ENCODE measurements at regions not wholly inside any gene's neighbourhood (a gene's known extent, or its start where the extent isn't known, plus 50 kb on each side); places are given as distances from the start of the nearest gene placed in this dataset.

DNA sequence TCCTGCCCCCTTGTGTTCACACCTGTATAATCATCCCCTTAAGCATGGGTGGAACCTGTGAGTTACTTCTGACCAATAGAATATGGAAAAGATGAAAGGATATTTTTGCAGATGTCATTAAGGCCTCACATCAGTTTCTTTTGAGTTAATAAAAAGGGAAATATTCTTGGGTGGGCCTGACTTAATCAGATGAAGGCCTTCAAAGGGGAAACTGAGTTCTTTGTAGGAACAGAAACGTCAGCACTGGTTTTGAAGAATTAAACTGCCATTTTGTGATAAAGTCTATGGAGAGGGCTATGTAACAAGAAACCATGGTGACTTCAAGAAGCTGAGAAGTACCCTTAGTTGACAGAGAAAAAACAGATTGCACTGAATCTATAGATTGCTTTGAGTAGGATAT lies 168.7 kb upstream of the CNTNAP4 start:
- Mint-ChIP-seq H3K27ac (no peak overlapping the region), H3K4me3 (no peak overlapping the region), H3K4me1 (no peaks in the 10 kb centered on the region), H3K36me3 (ENCODE audit: low read depth) (peaks cover 5% of the 10 kb centered on the region; the same call in 2 of the 3 replicates), H3K27me3 (ENCODE audit: insufficient read depth, low read depth, poor library complexity) (peaks cover 3% of the 10 kb centered on the region), H3K9me3 (peaks cover 74% of the 10 kb centered on the region)
- ATAC-seq (no peak), DNase-seq (ENCODE audit: low spot score) (peak; percentile 35)
- no peaks in the 10 kb centered on the region for H4K20me1 ChIP-seq (replicated peaks; ENCODE audit: insufficient read depth)
- H3K27me3 ChIP-seq (ENCODE audit: insufficient read depth) = no peaks in the 10 kb centered on the region
- no peak overlapping the region for H3K27ac ChIP-seq (ENCODE audit: low read depth)
- no peaks in the 10 kb centered on the region for H3K4me1 ChIP-seq (ENCODE audit: insufficient read depth)
- no peaks in the 10 kb centered on the region for H3K9me2 ChIP-seq (ENCODE audit: insufficient read depth)
- no peak overlapping the region for H2AFZ ChIP-seq
- TF ChIP-seq ZNF114 (CRISPR knock-in tag; IDR thresholded peaks at IDR 0.05) = no peak
- TF ChIP-seq, protein P1, sequence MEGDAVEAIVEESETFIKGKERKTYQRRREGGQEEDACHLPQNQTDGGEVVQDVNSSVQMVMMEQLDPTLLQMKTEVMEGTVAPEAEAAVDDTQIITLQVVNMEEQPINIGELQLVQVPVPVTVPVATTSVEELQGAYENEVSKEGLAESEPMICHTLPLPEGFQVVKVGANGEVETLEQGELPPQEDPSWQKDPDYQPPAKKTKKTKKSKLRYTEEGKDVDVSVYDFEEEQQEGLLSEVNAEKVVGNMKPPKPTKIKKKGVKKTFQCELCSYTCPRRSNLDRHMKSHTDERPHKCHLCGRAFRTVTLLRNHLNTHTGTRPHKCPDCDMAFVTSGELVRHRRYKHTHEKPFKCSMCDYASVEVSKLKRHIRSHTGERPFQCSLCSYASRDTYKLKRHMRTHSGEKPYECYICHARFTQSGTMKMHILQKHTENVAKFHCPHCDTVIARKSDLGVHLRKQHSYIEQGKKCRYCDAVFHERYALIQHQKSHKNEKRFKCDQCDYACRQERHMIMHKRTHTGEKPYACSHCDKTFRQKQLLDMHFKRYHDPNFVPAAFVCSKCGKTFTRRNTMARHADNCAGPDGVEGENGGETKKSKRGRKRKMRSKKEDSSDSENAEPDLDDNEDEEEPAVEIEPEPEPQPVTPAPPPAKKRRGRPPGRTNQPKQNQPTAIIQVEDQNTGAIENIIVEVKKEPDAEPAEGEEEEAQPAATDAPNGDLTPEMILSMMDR (conservative IDR thresholded peaks at IDR 0.05; ENCODE audit: low read depth in 2 of 2) = peak; percentile 41 to 45
- H3K4me2 ChIP-seq = no peak overlapping the region
- no peaks in the 10 kb centered on the region for H3K36me3 ChIP-seq (ENCODE audit: insufficient read depth)
- H3K79me2 ChIP-seq (replicated peaks; ENCODE audit: insufficient read depth) = no peaks in the 10 kb centered on the region
- H3K4me3 ChIP-seq = no peak overlapping the region
- no peaks in the 10 kb centered on the region for H3F3A ChIP-seq (replicated peaks; ENCODE audit: low read depth)

DNA sequence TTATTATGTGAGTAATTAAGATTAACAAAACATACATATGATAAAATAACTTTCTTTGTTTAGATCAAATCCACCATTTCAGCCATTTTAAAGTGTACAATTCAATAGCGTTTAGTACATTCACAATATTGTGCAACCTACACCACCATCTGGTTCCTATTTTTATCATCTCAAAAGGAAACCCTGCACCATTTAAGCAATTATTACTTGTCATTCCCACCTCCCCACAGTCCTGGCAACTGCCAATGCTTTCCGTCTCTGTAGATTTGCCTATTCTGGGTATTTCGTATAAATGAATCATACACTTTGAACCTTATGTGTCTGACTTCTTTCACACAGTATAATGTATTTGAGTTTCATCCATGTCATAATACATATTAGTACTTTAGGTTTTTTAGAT lies 162.5 kb upstream of the CNTNAP4 start:
- Mint-ChIP-seq H3K9me3 (peaks cover 67% of the 10 kb centered on the region), H3K4me1 (no peaks in the 10 kb centered on the region), H3K27ac (no peak overlapping the region), H3K36me3 (ENCODE audit: low read depth) (peaks cover 2% of the 10 kb centered on the region; the same call in 1 of the 3 replicates), H3K27me3 (ENCODE audit: insufficient read depth, low read depth, poor library complexity) (peaks cover 7% of the 10 kb centered on the region), H3K4me3 (no peak overlapping the region)
- Histone ChIP-seq H3K27me3 (ENCODE audit: insufficient read depth) (no peaks in the 10 kb centered on the region), H3K27ac (ENCODE audit: low read depth) (no peak overlapping the region), H3K4me2 (no peak overlapping the region), H3K79me2 (replicated peaks; ENCODE audit: insufficient read depth) (no peaks in the 10 kb centered on the region), H2AFZ (no peak overlapping the region), H3K9me2 (ENCODE audit: insufficient read depth) (peaks cover 4% of the 10 kb centered on the region; the same call in 1 of the 2 replicates), H4K20me1 (replicated peaks; ENCODE audit: insufficient read depth) (no peaks in the 10 kb centered on the region), H3K4me1 (ENCODE audit: insufficient read depth) (no peaks in the 10 kb centered on the region), H3F3A (replicated peaks; ENCODE audit: low read depth) (no peaks in the 10 kb centered on the region), H3K36me3 (ENCODE audit: insufficient read depth) (no peaks in the 10 kb centered on the region), H3K4me3 (no peak overlapping the region)
- ATAC-seq (no peak), DNase-seq (ENCODE audit: low spot score) (no peak)
- TF ChIP-seq, protein P2, sequence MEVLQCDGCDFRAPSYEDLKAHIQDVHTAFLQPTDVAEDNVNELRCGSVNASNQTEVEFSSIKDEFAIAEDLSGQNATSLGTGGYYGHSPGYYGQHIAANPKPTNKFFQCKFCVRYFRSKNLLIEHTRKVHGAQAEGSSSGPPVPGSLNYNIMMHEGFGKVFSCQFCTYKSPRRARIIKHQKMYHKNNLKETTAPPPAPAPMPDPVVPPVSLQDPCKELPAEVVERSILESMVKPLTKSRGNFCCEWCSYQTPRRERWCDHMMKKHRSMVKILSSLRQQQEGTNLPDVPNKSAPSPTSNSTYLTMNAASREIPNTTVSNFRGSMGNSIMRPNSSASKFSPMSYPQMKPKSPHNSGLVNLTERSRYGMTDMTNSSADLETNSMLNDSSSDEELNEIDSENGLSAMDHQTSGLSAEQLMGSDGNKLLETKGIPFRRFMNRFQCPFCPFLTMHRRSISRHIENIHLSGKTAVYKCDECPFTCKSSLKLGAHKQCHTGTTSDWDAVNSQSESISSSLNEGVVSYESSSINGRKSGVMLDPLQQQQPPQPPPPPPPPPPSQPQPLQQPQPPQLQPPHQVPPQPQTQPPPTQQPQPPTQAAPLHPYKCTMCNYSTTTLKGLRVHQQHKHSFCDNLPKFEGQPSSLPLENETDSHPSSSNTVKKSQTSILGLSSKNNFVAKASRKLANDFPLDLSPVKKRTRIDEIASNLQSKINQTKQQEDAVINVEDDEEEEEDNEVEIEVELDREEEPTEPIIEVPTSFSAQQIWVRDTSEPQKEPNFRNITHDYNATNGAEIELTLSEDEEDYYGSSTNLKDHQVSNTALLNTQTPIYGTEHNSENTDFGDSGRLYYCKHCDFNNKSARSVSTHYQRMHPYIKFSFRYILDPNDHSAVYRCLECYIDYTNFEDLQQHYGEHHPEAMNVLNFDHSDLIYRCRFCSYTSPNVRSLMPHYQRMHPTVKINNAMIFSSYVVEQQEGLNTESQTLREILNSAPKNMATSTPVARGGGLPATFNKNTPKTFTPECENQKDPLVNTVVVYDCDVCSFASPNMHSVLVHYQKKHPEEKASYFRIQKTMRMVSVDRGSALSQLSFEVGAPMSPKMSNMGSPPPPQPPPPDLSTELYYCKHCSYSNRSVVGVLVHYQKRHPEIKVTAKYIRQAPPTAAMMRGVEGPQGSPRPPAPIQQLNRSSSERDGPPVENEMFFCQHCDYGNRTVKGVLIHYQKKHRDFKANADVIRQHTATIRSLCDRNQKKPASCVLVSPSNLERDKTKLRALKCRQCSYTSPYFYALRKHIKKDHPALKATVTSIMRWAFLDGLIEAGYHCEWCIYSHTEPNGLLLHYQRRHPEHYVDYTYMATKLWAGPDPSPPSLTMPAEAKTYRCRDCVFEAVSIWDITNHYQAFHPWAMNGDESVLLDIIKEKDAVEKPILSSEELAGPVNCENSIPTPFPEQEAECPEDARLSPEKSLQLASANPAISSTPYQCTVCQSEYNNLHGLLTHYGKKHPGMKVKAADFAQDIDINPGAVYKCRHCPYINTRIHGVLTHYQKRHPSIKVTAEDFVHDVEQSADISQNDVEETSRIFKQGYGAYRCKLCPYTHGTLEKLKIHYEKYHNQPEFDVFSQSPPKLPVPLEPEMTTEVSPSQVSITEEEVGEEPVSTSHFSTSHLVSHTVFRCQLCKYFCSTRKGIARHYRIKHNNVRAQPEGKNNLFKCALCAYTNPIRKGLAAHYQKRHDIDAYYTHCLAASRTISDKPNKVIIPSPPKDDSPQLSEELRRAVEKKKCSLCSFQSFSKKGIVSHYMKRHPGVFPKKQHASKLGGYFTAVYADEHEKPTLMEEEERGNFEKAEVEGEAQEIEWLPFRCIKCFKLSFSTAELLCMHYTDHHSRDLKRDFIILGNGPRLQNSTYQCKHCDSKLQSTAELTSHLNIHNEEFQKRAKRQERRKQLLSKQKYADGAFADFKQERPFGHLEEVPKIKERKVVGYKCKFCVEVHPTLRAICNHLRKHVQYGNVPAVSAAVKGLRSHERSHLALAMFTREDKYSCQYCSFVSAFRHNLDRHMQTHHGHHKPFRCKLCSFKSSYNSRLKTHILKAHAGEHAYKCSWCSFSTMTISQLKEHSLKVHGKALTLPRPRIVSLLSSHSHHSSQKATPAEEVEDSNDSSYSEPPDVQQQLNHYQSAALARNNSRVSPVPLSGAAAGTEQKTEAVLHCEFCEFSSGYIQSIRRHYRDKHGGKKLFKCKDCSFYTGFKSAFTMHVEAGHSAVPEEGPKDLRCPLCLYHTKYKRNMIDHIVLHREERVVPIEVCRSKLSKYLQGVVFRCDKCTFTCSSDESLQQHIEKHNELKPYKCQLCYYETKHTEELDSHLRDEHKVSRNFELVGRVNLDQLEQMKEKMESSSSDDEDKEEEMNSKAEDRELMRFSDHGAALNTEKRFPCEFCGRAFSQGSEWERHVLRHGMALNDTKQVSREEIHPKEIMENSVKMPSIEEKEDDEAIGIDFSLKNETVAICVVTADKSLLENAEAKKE (CRISPR knock-in tag; IDR thresholded peaks at IDR 0.05) = no peak
- no peak for TF ChIP-seq EZH2 (IDR thresholded peaks at IDR 0.05; ENCODE audit: low read depth, unreplicated experiment)
- no peak for TF ChIP-seq STAT1 (IDR thresholded peaks at IDR 0.05; ENCODE audit: unreplicated experiment)
- no peak for TF ChIP-seq NANOG (IDR thresholded peaks at IDR 0.05; ENCODE audit: borderline replicate concordance)
- TF ChIP-seq ZNF331 (CRISPR knock-in tag; IDR thresholded peaks at IDR 0.05; ENCODE audit: low read depth) = no peak
- TF ChIP-seq POLR2AphosphoS5 (IDR thresholded peaks at IDR 0.05; ENCODE audit: low read depth) = no peak
- TF ChIP-seq EZH2phosphoT487 (IDR thresholded peaks at IDR 0.05; ENCODE audit: unreplicated experiment) = no peak
- no peak for TF ChIP-seq CREB1 (CRISPR knock-in tag; IDR thresholded peaks at IDR 0.05; ENCODE audit: low read depth)
- TF ChIP-seq JUNB (IDR thresholded peaks at IDR 0.05; ENCODE audit: unreplicated experiment) = no peak
- TF ChIP-seq ZNF114 (CRISPR knock-in tag; IDR thresholded peaks at IDR 0.05) = no peak
- TF ChIP-seq, protein P1 (conservative IDR thresholded peaks at IDR 0.05; ENCODE audit: low read depth in 2 of 2) = no peak

All from GM23338 (cell line).